22Rv1 (cell line): ENCODE measurements at regions not wholly inside any gene's neighbourhood (a gene's known extent, or its start where the extent isn't known, plus 50 kb on each side); places are given as distances from the start of the nearest gene placed in this dataset.

Experiments
- ZFX ChIP-seq: fragments of 450-650 bp; IDR thresholded peaks from 2 replicates; pipeline ENCODE4 v1.6.1; 2017; ENCODE audit warnings: antibody characterized with exemption, borderline replicate concordance
- TF ChIP-seq, protein P1 (sequence below): fragments of 450-650 bp; IDR thresholded peaks from 2 replicates; pipeline ENCODE4 v1.5.1; 2017; ENCODE audit warnings: mild to moderate bottlenecking

DNA sequence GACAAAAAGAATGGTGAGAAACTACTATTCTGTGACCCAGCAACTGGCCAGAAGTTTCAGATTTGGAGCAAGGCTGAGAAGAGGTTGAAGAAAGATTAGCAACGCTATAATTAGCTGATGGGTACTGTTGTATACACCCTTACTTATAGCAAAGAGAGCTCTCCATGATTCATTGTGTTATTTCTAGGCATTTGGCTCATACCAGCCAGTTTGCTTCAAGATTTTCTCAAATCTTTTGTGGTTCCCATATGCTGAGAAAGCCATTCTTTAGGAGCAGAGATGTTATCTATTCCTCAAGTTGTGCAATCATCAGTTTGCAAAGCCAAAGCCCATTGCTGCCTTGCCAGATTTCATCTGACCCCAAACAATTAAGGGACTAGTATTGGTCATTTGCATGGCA is 179.4 kb downstream of the ETS1 start:
- TF ChIP-seq, protein P1, sequence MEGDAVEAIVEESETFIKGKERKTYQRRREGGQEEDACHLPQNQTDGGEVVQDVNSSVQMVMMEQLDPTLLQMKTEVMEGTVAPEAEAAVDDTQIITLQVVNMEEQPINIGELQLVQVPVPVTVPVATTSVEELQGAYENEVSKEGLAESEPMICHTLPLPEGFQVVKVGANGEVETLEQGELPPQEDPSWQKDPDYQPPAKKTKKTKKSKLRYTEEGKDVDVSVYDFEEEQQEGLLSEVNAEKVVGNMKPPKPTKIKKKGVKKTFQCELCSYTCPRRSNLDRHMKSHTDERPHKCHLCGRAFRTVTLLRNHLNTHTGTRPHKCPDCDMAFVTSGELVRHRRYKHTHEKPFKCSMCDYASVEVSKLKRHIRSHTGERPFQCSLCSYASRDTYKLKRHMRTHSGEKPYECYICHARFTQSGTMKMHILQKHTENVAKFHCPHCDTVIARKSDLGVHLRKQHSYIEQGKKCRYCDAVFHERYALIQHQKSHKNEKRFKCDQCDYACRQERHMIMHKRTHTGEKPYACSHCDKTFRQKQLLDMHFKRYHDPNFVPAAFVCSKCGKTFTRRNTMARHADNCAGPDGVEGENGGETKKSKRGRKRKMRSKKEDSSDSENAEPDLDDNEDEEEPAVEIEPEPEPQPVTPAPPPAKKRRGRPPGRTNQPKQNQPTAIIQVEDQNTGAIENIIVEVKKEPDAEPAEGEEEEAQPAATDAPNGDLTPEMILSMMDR = no peak
- no peak for TF ChIP-seq ZFX
